Cardiac fibroblast (primary cell): ENCODE measurements at regions not wholly inside any gene's neighbourhood (a gene's known extent, or its start where the extent isn't known, plus 50 kb on each side); places are given as distances from the start of the nearest gene placed in this dataset.

Experiments
- DNase-seq, 2 donors: peaks; one replicate each; pipeline versions ENCODE4 v3.0.0 to v3.0.0-alpha.2; 2010; ENCODE audit warnings: low read depth in 2 of 2
- H3K4me3 ChIP-seq, 2 donors: replicated peaks in 1 of 2; 1 replicate in 1 of 2; 2 replicates in 1 of 2; pipeline ENCODE4 v1.5.1; 2011; ENCODE audit warnings: low read depth in 2 of 2, low read length in 2 of 2, mild to moderate bottlenecking in 2 of 2, moderate library complexity in 1 of 2
- CTCF ChIP-seq: IDR thresholded peaks from one replicate; pipeline ENCODE4 v1.5.1; 2011; ENCODE audit warnings: low read depth, mild to moderate bottlenecking, low read length, inconsistent platforms

- no peak overlapping the region for H3K4me3 ChIP-seq
- no peak for DNase-seq
- TF ChIP-seq CTCF: no peak
Observed at GRCh38 chr6:92201618-92202017, 1217.7 kb downstream of the EPHA7 start.

DNA sequence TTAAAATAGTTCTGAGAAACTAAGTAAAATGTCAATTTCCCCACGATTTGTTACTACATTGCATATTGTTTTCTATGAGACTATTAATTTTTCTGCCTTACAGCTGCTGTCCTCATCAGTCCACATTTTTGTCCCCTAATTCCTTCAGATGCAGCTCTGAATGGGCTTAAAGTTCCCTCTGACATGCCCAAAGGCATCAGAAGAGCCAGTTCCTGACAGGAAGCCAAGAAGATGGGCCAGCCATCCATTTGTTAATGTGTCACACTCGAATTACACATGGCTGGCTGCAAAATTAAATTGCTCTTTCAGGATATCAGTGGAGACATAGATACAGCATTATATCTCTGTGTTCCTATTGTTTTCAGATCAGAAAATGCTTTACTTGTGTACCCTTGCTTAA is 1223.0 kb downstream of the EPHA7 start:
- TF ChIP-seq CTCF: no peak
- H3K4me3 ChIP-seq: no peak overlapping the region
- DNase-seq: no peak

DNA sequence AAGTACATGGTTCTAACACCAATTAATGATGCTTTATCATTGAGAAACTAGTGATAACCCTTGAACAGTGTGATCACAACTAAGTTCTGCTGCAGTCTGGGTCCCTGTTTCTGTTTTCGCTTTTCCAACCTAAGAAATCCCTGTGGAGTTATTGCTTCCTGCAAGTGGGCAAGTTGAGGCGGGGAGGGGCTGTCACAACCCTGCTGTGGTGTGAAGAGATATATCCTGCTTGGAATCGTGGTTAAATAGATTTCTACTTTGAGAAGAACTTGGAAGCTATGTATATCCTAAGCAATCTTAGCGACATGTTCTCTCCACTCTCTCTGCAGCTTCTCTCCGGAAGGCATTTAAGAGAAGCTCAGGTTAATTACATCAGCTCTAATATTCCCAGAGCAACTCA is 1223.6 kb downstream of the EPHA7 start:
- no peak overlapping the region for H3K4me3 ChIP-seq
- TF ChIP-seq CTCF: no peak
- no peak for DNase-seq

DNA sequence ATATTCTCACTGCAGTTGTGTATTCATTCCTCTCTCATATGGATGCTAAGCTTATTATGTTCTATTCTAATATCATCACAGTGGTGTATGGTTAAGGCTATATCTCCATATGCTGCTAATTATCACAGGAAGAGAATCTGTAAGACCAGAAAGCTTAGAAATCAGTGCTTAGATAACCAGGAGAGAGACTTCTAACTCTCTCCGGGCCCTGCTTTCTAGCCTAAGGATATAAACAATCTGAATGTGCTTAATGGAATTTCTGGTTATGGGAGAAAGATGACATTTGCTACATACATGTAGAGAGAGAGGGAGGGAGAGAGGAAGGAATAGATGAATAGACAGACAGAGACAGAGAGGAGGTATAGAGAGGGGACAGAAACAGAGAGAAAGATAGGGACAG is 1231.3 kb downstream of the EPHA7 start:
- no peak for DNase-seq
- TF ChIP-seq CTCF: no peak

GRCh38 chr6:92184933-92185332 is 1234.4 kb downstream of the EPHA7 start:
- H3K4me3 ChIP-seq: no peak overlapping the region
- no peak for DNase-seq
- no peak for TF ChIP-seq CTCF

More for the DNA sequence above, 1231.3 kb downstream of the EPHA7 start:
- no peak overlapping the region for H3K4me3 ChIP-seq

GRCh38 chr6:92181347-92181746 is 1238.0 kb downstream of the EPHA7 start:
- no peak overlapping the region for H3K4me3 ChIP-seq
- TF ChIP-seq CTCF: no peak
- no peak for DNase-seq

DNA sequence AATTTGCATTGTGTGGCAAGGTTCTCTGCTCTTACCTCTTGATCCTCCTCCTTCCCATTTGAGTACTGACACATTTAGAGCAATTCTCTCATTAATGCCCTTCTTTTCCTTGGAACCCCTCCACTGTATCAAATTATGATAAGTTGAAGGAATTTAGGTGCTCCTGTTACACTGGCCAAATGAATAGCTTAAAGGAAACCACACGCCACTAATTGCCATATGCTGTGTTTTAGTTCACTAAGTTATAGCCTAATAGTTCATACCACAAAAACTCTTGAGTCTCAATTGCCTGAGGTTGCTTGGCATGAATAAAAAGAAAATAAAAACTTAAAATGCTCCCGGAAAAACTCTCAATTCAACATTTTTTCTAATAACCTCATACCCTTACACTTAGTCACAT is 1239.3 kb downstream of the EPHA7 start:
- TF ChIP-seq CTCF: no peak
- DNase-seq: no peak
- H3K4me3 ChIP-seq: no peak overlapping the region
